ENCODE measurements at regions not wholly inside any gene's neighbourhood (a gene's known extent, or its start where the extent isn't known, plus 50 kb on each side); places are given as distances from the start of the nearest gene placed in this dataset.

- H3K27ac ChIP-seq (ENCODE audit: low read length), result no peak overlapping the region
- H3K27me3 ChIP-seq (ENCODE audit: low read length), result no peaks in the 10 kb centered on the region
- no peak overlapping the region for H3K9ac ChIP-seq (ENCODE audit: low read length)
- no peaks in the 10 kb centered on the region for H3F3A ChIP-seq (ENCODE audit: low read length, unreplicated experiment)
- H3K36me3 ChIP-seq (ENCODE audit: low read depth, low read length), result no peaks in the 10 kb centered on the region
- H3K9me2 ChIP-seq (replicated peaks; ENCODE audit: low read length), result no peaks in the 10 kb centered on the region
- intact Hi-C loops (cut with micrococcal nuclease), result no loop called here
- no peak for TF ChIP-seq EZH2phosphoT487 (IDR thresholded peaks at IDR 0.05; ENCODE audit: borderline replicate concordance, low read length)
- BruUV-seq (replicated peaks), result no TSS peak
- no peaks in the 10 kb centered on the region for H3K9me3 ChIP-seq (ENCODE audit: low read length)
- POLR2A ChIA-PET (ENCODE audit: unreplicated experiment), result no interaction called here
- H3K4me1 ChIP-seq (ENCODE audit: insufficient read depth, low read length), result no peaks in the 10 kb centered on the region
- H3K79me2 ChIP-seq (ENCODE audit: low read length), result no peaks in the 10 kb centered on the region
- ATAC-seq (no peak), DNase-seq (no peak)
- H2AFZ ChIP-seq (ENCODE audit: low read length), result no peak overlapping the region
- no peaks in the 10 kb centered on the region for H4K20me1 ChIP-seq (ENCODE audit: low read length)
- no peak overlapping the region for H3K4me2 ChIP-seq (ENCODE audit: low read length)
- H3K4me3 ChIP-seq (ENCODE audit: low read length), result no peak overlapping the region
- CTCF ChIA-PET, result no interaction called here
Observed at GRCh38 chr2:401019-401679, 113.3 kb upstream of the ALKAL2 start.

- Histone ChIP-seq H3K4me2 (ENCODE audit: low read length) (no peak overlapping the region), H3K9ac (ENCODE audit: low read length) (no peak overlapping the region), H2AFZ (ENCODE audit: low read length) (no peak overlapping the region), H3K79me2 (ENCODE audit: low read length) (no peaks in the 10 kb centered on the region), H3K36me3 (ENCODE audit: low read depth, low read length) (no peaks in the 10 kb centered on the region), H4K20me1 (ENCODE audit: low read length) (no peaks in the 10 kb centered on the region), H3F3A (ENCODE audit: low read length, unreplicated experiment) (no peaks in the 10 kb centered on the region), H3K9me3 (ENCODE audit: low read length) (no peaks in the 10 kb centered on the region), H3K27me3 (ENCODE audit: low read length) (no peaks in the 10 kb centered on the region), H3K4me3 (ENCODE audit: low read length) (no peak overlapping the region), H3K4me1 (ENCODE audit: insufficient read depth, low read length) (peaks cover 15% of the 10 kb centered on the region; the same call in 1 of the 2 replicates), H3K27ac (ENCODE audit: low read length) (no peak overlapping the region), H3K9me2 (replicated peaks; ENCODE audit: low read length) (no peaks in the 10 kb centered on the region)
- TF ChIP-seq EZH2phosphoT487 (IDR thresholded peaks at IDR 0.05; ENCODE audit: borderline replicate concordance, low read length), result no peak
- TF ChIP-seq CTCF (conservative IDR thresholded peaks at IDR 0.05; ENCODE audit: low read depth, low read length), result no peak
- no peak for TF ChIP-seq EZH2 (IDR thresholded peaks at IDR 0.05; ENCODE audit: low read length, unreplicated experiment)
- ChIA-PET POLR2A (ENCODE audit: unreplicated experiment) (no interaction called here), CTCF (no interaction called here)
- ATAC-seq (no peak), DNase-seq (no peak)
- intact Hi-C loops (cut with micrococcal nuclease), result no loop called here
- BruUV-seq (replicated peaks), result no TSS peak
Observed at GRCh38 chr2:397926-398325, 110.0 kb upstream of the ALKAL2 start.

GRCh38 chr2:397521-397920 lies 109.6 kb upstream of the ALKAL2 start:
- CTCF ChIA-PET, result no interaction called here
- Histone ChIP-seq H4K20me1 (ENCODE audit: low read length) (no peaks in the 10 kb centered on the region), H3K4me2 (ENCODE audit: low read length) (no peak overlapping the region), H3K4me3 (ENCODE audit: low read length) (no peak overlapping the region), H3K9me2 (replicated peaks; ENCODE audit: low read length) (no peaks in the 10 kb centered on the region), H3K9me3 (ENCODE audit: low read length) (no peaks in the 10 kb centered on the region), H3K36me3 (ENCODE audit: low read depth, low read length) (no peaks in the 10 kb centered on the region), H2AFZ (ENCODE audit: low read length) (no peak overlapping the region), H3K27me3 (ENCODE audit: low read length) (no peaks in the 10 kb centered on the region), H3F3A (ENCODE audit: low read length, unreplicated experiment) (no peaks in the 10 kb centered on the region), H3K4me1 (ENCODE audit: insufficient read depth, low read length) (peaks cover 17% of the 10 kb centered on the region; the same call in 1 of the 2 replicates), H3K9ac (ENCODE audit: low read length) (no peak overlapping the region), H3K27ac (ENCODE audit: low read length) (no peak overlapping the region), H3K79me2 (ENCODE audit: low read length) (no peaks in the 10 kb centered on the region)
- ATAC-seq (no peak), DNase-seq (no peak)
- TF ChIP-seq EZH2phosphoT487 (IDR thresholded peaks at IDR 0.05; ENCODE audit: borderline replicate concordance, low read length) (no peak), EZH2 (IDR thresholded peaks at IDR 0.05; ENCODE audit: low read length, unreplicated experiment) (no peak), CTCF (conservative IDR thresholded peaks at IDR 0.05; ENCODE audit: low read depth, low read length) (no peak)
- intact Hi-C loops (cut with micrococcal nuclease), result no loop called here
- BruUV-seq (replicated peaks), result no TSS peak
- POLR2A ChIA-PET (ENCODE audit: unreplicated experiment), result no interaction called here

All from PC-3 (cell line).